HG02884 (cell line): ENCODE measurements at regions not wholly inside any gene's neighbourhood (a gene's known extent, or its start where the extent isn't known, plus 50 kb on each side); places are given as distances from the start of the nearest gene placed in this dataset.

Source experiments
- ATAC-seq: cut with Tn5 transposase; IDR thresholded peaks from one replicate; pipeline ENCODE4 v1.9.1; 2021; ENCODE audit warnings: mild to moderate bottlenecking, moderate library complexity; ENCODE audit not compliant: unreplicated experiment

DNA sequence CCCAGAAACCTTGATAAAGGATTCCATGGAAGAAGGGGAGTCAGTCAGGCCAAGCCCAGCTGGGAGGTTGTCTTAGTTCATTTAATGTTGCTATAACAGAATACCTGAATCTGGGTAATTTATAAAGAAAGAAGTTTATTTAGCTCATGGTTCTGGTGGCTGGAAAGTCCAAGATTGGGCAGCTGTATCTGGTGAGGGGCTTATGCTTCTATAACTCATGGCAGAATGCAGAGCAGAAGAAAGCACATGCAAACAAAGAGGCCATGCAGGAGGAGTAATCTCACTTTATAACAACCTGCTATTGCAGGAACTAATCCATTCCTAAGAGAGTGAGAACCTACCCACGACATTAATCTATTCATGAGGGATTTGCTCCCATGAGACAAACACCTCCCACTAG is 54.2 kb upstream of the ANKRD1 start:
- no peak for ATAC-seq

- no peak for ATAC-seq
Measured at GRCh38 chr10:90977162-90977854, 56.4 kb upstream of the ANKRD1 start.

DNA sequence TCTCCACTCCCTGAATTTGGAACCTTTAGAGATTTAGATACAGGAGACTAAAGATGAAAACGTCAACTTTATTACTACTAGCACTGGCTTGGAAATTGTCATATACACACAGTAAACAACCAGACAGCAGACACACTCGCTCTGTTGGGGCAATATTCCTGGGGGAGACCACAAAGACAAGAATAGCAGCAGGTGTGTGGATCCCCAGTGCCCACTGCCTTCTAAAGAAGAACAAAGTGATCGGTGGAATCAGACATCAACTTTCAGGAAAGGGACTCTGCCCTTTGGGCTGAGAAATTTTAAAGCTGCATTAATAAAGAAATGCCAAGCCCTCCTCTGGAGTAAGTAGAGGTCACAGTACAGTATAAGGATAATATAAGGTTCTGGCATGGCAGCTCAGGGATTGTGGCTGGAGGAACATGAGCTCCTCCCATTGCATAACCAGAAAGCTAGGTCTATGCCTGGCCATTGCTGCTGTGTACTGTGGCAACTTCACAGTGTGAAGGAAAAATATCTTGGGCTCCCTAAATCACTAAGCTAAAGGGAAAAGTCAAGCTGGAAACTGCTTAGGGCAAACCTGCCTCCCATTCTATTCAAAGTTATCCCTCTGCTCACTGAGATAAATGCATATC is 57.1 kb upstream of the ANKRD1 start:
- no peak for ATAC-seq

DNA sequence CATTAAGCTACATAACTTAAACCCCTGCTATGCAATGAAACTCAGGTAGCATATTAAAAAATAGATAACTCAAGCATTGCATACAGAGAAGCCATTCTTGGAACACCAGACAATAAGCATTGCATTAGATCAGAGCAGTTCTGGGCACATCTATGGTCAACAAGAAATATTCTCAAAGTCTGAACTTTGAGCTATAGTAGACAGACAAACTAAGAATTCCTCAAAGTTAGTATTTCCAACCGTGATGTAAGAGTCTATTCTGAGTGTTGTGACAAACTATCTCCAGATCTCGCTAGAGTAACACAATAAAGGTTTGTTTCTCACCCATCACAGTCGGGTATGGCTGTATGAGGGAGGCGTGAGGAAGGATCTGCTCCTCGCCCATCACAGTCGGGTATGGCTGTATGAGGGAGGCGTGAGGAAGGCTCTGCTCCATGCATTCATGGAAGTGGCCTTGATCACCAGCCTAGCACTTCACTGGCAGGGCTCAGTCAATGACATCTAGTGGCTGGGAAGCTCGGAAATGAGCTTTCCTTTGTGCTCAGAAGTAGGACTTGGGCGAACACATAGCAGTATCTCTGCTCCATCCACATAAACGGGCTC is 61.6 kb upstream of the ANKRD1 start:
- ATAC-seq: no peak

DNA sequence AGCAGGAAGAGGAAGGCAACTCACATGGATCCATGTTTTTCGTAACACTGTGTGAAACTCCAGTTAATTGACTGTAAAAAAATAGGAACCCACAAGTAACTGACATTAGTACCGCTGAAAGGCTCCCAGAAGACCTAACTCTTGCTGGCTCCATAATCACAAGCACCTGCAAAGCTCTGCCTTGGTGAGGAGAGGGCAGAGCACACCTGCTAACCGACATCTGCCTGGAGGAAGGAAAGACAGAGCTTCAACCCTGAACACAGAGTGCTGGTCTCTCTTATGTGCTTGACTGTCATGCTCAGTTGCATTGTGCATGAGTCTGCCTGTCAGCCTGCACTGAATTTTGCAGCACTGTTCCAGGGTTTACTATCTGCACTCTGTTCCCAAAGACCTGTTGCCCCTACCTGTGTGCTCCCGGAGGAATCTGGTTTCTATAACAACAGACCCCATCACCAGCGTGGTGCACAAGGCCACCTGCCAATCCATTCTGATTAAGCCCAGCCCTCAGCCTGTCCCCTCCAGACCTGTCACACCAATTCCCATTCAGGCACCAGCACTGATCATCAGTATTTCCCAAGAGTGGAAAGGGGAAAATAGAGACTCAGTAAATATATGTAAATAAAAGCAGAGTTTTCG is 63.1 kb upstream of the ANKRD1 start:
- ATAC-seq: no peak

DNA sequence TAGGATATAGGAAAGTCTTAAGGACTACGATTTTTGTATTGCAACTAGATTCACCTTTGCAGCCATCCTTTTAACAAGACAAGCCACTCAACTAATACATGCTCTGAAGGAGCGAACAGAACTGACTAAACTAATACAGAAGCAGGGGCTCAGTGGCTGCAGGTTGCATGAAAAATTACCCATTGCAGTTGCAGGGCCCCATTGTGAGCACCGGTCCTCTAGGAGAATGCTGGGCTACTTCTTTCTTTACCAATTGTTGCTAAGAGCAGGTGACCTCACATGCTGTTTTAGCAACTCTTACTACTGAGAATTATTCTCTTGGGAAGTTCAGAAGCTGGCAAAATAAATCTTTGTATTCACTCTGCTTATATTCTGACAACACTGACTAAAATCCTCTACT is 64.0 kb upstream of the ANKRD1 start:
- no peak for ATAC-seq

GRCh38 chr10:90985321-90985933 is 64.5 kb upstream of the ANKRD1 start:
- no peak for ATAC-seq

GRCh38 chr10:90986136-90986760 is 65.4 kb upstream of the ANKRD1 start:
- ATAC-seq: no peak

DNA sequence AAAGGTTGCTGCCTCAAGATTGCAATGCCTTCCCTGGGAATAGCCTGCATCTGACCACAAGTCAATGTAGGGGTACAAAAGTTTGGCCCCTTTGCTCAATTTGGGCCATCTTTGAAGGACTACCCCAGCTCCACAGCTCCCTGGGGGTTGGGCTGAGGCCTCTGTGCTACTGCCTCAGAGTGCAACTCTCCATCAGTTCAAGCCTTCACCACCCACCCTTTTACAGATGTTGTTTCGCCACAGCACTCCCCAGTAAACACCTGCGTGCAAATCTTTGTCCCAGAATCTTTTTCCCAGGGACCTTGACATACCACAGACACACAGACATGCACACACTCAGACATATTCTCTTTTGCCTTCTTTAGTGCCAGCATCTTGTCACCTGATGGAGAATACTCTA is 66.0 kb upstream of the ANKRD1 start:
- no peak for ATAC-seq

DNA sequence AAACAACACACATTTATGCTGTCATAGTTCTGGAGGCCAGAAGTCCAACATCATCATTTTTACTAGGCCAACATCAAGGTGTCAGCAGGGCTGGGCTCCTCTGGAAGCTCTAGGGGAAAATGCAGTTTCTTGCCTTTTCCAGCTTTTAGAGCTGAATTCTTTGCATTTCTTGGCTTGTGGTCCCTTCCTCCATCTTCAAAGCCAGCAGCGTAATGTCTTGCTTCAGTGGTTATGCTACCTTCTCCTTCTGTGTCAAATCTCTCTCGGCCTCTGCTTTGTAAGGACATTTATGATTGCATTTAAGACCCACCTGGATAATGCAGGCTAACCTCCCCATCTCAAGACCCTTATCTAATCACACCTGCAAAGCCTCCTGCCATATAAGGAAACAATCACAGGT is 66.5 kb upstream of the ANKRD1 start:
- no peak for ATAC-seq

DNA sequence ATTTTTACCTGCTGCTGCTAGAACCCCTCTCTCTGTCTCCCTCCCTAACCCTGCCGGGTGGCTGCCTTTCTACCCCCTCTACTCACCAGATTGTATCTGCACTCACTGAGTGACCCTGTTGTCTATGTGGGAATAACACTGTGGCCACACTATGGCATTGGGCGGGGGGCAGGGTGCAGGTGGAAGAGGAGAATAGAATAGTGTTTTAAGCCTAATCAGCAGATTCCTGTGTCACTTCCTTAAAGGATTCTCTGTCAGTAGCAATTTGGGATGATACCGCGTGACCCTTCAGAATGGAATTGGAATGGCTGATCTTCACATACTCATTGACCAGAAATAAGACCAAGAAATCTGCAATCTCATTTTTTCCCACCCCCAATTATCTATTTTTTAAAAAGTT is 67.1 kb upstream of the ANKRD1 start:
- ATAC-seq: no peak

DNA sequence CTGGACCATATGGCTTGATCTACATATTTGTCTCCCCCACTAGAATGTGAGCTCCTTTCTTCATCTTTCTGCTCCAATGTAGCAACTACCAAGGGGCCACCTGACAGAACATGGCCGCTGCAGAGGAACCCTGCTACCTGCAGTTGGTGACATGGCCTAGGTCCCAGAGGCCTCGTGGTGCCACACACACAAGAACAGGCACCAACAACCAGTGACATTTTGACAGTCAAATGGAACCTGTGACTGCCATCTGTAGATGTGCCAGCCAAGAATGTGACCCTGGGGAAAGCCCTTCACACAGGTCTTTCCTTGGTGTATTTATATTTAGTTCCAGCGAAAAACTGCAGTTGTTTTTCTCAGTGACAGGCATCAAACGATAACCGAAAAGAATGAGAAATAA is 67.9 kb upstream of the ANKRD1 start:
- no peak for ATAC-seq

- no peak for ATAC-seq
Measured at GRCh38 chr10:90989378-90989777, 68.5 kb upstream of the ANKRD1 start.

GRCh38 chr10:90992462-90992861 is 71.6 kb upstream of the ANKRD1 start:
- no peak for ATAC-seq

- peak; percentile 53 for ATAC-seq
Measured at GRCh38 chr10:90993340-90993739, 72.5 kb upstream of the ANKRD1 start.

GRCh38 chr10:90997670-90998069 is 76.8 kb upstream of the ANKRD1 start:
- no peak for ATAC-seq

DNA sequence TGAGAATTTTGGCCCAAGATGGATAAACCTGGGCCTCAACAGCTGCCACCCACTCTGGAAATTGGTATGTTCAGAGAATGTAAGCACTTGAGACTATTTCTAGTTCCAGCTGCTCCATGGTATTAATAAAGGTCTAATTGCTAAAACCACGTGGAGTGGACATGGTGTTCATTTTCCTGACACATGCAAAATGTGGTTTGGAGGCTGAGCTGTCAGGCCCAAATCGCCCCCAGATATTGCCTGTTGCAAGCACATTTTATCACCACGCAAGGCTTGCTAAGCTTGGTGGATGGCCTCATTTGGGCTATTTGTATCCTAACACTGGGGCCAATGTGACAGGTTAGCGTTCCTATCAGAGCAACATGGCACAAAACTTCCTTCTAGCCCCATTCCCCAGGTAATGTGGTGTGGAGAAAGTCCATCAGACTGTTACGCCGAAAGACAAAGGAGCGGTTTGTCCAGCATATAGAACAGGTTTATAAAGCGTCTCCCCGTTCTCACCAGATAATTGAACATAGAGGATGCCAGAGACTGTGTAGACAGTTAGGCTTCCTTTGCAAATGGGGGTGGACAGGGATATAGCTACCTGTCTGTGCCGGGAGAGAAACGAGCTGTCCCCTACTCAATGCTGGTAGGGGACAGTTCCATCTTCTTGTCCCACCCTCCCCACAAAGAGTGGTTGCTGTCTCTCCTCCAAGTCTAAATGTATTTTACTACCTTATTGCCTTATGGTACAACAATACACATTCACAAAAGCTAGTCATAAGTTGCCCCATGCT is 78.0 kb upstream of the ANKRD1 start:
- peak; percentile 23 for ATAC-seq

DNA sequence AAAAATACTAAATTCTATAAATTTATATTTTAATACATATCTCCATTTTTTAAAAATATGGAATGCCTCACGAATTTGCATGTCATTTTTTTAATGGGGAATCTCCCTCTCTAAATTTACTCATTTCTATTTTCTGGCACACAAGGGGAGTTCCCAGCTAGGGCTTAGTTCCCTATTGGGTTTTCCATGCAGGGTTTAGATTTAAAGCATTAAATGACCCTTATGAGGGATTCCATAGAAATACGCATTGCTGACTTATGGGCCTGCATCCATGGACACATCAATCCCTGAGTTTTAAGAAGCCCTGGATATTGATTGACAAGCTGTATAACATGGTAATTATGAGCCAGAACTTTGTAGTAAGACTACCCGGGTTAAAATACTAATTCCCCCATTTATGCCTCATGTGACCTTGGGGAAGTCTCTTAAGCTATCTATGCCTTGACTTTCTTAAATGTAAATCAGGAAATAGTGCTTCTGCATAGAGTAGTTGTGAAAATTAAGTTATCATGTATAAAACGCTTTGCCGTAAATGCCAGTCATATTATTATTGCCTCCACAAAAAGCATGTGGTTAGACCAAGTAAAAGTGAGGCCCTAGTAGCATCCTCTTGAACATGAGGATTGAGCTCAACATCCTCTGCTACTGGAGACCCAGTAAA is 78.8 kb upstream of the ANKRD1 start:
- ATAC-seq: peak; percentile 60

DNA sequence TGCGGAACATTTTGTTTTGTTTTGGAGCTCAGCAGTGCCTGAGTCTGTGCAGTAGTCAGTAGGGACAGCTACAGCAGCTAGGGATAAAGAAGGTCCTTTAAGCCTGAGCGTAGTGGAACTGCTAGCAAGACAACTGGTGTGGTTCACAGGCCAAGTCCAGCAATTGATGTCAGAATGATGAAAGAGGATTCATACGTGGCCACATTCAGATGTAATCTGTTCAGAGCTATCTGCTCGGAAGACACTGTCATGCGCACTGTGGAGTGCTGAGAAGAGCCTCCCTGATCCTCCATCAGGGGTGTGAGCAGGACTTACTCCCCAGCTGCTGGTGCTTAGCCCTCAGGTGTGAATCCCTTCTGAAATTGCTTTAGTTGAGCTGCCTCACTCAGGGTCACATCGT is 79.6 kb upstream of the ANKRD1 start:
- ATAC-seq: no peak

DNA sequence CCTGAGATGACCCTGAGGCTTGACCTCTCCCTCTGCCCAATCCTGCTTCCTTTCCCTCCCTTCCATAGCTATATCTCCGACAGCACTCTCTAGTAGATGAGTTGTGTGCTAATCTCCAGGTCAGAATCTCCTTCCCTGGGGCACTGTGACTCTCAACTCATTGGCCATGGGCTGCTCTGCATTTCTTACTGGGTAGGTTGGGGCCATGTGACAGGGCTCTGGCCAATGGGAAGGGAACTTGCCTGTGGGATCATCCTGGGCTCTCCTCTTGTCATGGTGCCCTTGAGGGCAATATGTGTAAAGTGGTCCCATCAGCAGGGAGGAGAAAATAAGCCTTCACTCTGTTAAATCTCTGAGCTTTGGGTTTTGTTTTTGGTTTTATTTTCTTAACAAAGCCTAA is 80.1 kb upstream of the ANKRD1 start:
- no peak for ATAC-seq
